PC-3 (cell line): ENCODE measurements at regions not wholly inside any gene's neighbourhood (a gene's known extent, or its start where the extent isn't known, plus 50 kb on each side); places are given as distances from the start of the nearest gene placed in this dataset.

Experiments used
- ATAC-seq: fragments of 200-7000 bp; cut with Tn5 transposase; 2 replicates; pipeline ENCODE4 v1.9.1; 2020; ENCODE audit warnings: mild to moderate bottlenecking, moderate library complexity
- BruUV-seq: library from RNA; stranded (reverse); fragments of 400-500 nt; replicated peaks from 2 replicates; lab custom pipeline; 2021; lab: Mats Ljungman, UMichigan
- CTCF ChIA-PET: fragments of 300-600 bp; sonication (Branson Sonifier 250); formaldehyde crosslinking; loops from one replicate; lab custom pipeline; 2022; ENCODE audit warnings: antibody characterized with exemption; lab: Charles Lee
- POLR2A ChIA-PET: fragments of 300-600 bp; sonication (Branson Sonifier 250); formaldehyde crosslinking; loops from one replicate; lab custom pipeline; 2022; ENCODE audit warnings: antibody characterized with exemption; ENCODE audit not compliant: unreplicated experiment; lab: Charles Lee
- DNase-seq: peaks from one replicate; pipeline ENCODE4 v3.0.0-alpha.2; 2015
- H2AFZ ChIP-seq: fragments of 300-600 bp; sonication (generic); 2 replicates; pipeline ENCODE4 v1.6.0; 2016; ENCODE audit warnings: antibody characterized with exemption, low read length
- H3F3A ChIP-seq: fragments of 300-600 bp; sonication (generic); one replicate; pipeline ENCODE4 v1.6.0; 2017; ENCODE audit warnings: antibody characterized with exemption, low read length, control low read depth, mild to moderate bottlenecking; ENCODE audit not compliant: unreplicated experiment
- H3K27ac ChIP-seq: fragments of 300-600 bp; sonication (generic); 2 replicates; pipeline ENCODE4 v1.5.1; 2016; ENCODE audit warnings: mild to moderate bottlenecking, low read length
- H3K27me3 ChIP-seq: fragments of 300-600 bp; sonication (generic); 2 replicates; pipeline ENCODE4 v1.6.1; 2016; ENCODE audit warnings: low read length, mixed read lengths
- H3K36me3 ChIP-seq: fragments of 300-600 bp; sonication (generic); 2 replicates; pipeline ENCODE4 v1.6.1; 2016; ENCODE audit warnings: low read depth, mixed run types, low read length, mixed read lengths
- H3K4me1 ChIP-seq: fragments of 300-600 bp; sonication (generic); 2 replicates; pipeline ENCODE4 v1.5.1; 2016; ENCODE audit warnings: low read length; ENCODE audit not compliant: insufficient read depth
- H3K4me2 ChIP-seq: fragments of 300-600 bp; sonication (generic); 2 replicates; pipeline ENCODE4 v1.6.0; 2016; ENCODE audit warnings: low read length
- H3K4me3 ChIP-seq: fragments of 300-600 bp; sonication (generic); 2 replicates; pipeline ENCODE4 v1.5.1; 2016; ENCODE audit warnings: mild to moderate bottlenecking, low read length, mixed read lengths
- H3K79me2 ChIP-seq: fragments of 300-600 bp; sonication (generic); 2 replicates; pipeline ENCODE4 v1.6.1; 2017; ENCODE audit warnings: low read length, mixed read lengths
- H3K9ac ChIP-seq: fragments of 300-600 bp; sonication (generic); 2 replicates; pipeline ENCODE4 v1.6.0; 2016; ENCODE audit warnings: mild to moderate bottlenecking, low read length
- H3K9me2 ChIP-seq: fragments of 300-600 bp; sonication (generic); replicated peaks from 2 replicates; pipeline ENCODE4 v1.6.1; 2016; ENCODE audit warnings: mixed run types, low read length, mixed read lengths
- H3K9me3 ChIP-seq: fragments of 300-600 bp; sonication (generic); 2 replicates; pipeline ENCODE4 v1.6.1; 2016; ENCODE audit warnings: low read length, mixed read lengths
- H4K20me1 ChIP-seq: fragments of 300-600 bp; sonication (generic); 2 replicates; pipeline ENCODE4 v1.6.1; 2016; ENCODE audit warnings: low read length, mixed read lengths
- EZH2 ChIP-seq: fragments of 300-600 bp; sonication (generic); IDR thresholded peaks from one replicate; pipeline ENCODE4 v1.6.1; 2017; ENCODE audit warnings: antibody characterized with exemption, mild to moderate bottlenecking, low read length; ENCODE audit not compliant: unreplicated experiment
- EZH2phosphoT487 ChIP-seq: fragments of 300-600 bp; sonication (generic); IDR thresholded peaks from 2 replicates; pipeline ENCODE4 v1.6.1; 2018; ENCODE audit warnings: mild to moderate bottlenecking, antibody characterized with exemption, low read length, borderline replicate concordance
- intact Hi-C: fragments of 100-400 bp; cut with micrococcal nuclease; formaldehyde crosslinking; loops from 2 replicates; pipeline ENCODE4 v1.9.0; 2023
- TF ChIP-seq, protein P1 (sequence below): fragments of 300-600 bp; sonication (generic); conservative IDR thresholded peaks from 2 replicates; pipeline ENCODE4 v1.5.1; 2017; ENCODE audit warnings: antibody characterized with exemption, low read depth, mild to moderate bottlenecking, low read length

- ATAC-seq (no peak), DNase-seq (no peak)
- H3K79me2 ChIP-seq, result no peaks in the 10 kb centered on the region
- no peaks in the 10 kb centered on the region for H3K9me2 ChIP-seq
- no peaks in the 10 kb centered on the region for H4K20me1 ChIP-seq
- no peak overlapping the region for H3K9ac ChIP-seq
- H2AFZ ChIP-seq, result no peak overlapping the region
- BruUV-seq, result no TSS peak
- H3K27me3 ChIP-seq, result no peaks in the 10 kb centered on the region
- intact Hi-C loops, result no loop called here
- no peak overlapping the region for H3K4me3 ChIP-seq
- no peaks in the 10 kb centered on the region for H3K9me3 ChIP-seq
- H3F3A ChIP-seq, result no peaks in the 10 kb centered on the region
- ChIA-PET CTCF (no interaction called here), POLR2A (no interaction called here)
- TF ChIP-seq, protein P1, sequence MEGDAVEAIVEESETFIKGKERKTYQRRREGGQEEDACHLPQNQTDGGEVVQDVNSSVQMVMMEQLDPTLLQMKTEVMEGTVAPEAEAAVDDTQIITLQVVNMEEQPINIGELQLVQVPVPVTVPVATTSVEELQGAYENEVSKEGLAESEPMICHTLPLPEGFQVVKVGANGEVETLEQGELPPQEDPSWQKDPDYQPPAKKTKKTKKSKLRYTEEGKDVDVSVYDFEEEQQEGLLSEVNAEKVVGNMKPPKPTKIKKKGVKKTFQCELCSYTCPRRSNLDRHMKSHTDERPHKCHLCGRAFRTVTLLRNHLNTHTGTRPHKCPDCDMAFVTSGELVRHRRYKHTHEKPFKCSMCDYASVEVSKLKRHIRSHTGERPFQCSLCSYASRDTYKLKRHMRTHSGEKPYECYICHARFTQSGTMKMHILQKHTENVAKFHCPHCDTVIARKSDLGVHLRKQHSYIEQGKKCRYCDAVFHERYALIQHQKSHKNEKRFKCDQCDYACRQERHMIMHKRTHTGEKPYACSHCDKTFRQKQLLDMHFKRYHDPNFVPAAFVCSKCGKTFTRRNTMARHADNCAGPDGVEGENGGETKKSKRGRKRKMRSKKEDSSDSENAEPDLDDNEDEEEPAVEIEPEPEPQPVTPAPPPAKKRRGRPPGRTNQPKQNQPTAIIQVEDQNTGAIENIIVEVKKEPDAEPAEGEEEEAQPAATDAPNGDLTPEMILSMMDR, result no peak
- TF ChIP-seq EZH2 (no peak), EZH2phosphoT487 (no peak)
- H3K27ac ChIP-seq, result no peak overlapping the region
- no peaks in the 10 kb centered on the region for H3K4me1 ChIP-seq
- H3K4me2 ChIP-seq, result no peak overlapping the region
- no peaks in the 10 kb centered on the region for H3K36me3 ChIP-seq
Measured at GRCh38 chr1:94669198-94669597, 127.6 kb upstream of the F3 start.

DNA sequence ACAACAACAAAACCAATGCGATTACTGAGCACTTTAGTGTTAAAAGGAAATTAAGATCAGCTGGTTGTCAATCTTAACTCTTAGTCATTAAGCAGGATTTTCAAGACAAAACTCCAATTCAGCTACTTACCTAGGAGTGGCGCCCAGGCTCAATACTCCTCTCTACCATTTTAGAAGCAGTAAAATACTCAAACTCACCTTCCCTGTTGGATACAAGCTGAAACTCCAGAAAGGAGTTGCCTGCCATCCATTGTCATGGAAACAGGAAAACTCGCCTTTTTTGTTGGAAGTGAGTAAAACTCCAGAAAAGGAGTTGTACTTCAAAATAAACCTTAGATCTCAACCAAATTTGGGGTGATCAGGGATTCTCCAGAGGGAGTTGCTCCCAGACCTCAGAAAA lies 127.0 kb upstream of the F3 start:
- ATAC-seq (no peak), DNase-seq (no peak)
- Histone ChIP-seq H3K4me1 (no peaks in the 10 kb centered on the region), H4K20me1 (no peaks in the 10 kb centered on the region), H3K4me2 (no peak overlapping the region), H3K79me2 (no peaks in the 10 kb centered on the region), H2AFZ (no peak overlapping the region), H3K9me3 (no peaks in the 10 kb centered on the region), H3K9me2 (no peaks in the 10 kb centered on the region), H3K4me3 (no peak overlapping the region), H3K9ac (no peak overlapping the region), H3K27ac (no peak overlapping the region), H3K36me3 (no peaks in the 10 kb centered on the region), H3K27me3 (no peaks in the 10 kb centered on the region), H3F3A (no peaks in the 10 kb centered on the region)
- no TSS peak for BruUV-seq
- intact Hi-C loops, result no loop called here
- ChIA-PET CTCF (no interaction called here), POLR2A (no interaction called here)
- TF ChIP-seq, protein P1, result no peak
- TF ChIP-seq EZH2, result no peak
- no peak for TF ChIP-seq EZH2phosphoT487

DNA sequence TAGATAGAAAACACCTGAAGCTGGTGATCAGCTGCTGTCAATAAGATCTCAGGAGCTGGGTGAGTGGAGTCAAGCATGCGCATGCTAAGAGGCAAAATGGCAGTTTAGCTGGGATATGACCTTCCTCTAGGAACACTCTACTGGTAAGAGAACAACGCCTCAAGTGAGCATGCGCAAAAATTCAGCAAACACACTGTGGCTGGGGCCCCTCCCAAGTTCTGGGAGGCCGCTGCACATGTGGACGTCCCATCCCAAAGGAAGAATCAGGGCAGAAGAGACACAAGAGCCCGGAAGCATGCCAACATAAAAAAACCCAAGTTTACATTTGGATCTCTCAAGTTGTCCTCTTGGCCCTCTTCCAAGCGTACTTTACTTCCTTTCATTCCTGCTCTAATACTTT lies 126.3 kb upstream of the F3 start:
- no peaks in the 10 kb centered on the region for H3K9me2 ChIP-seq
- TF ChIP-seq EZH2phosphoT487 (no peak), EZH2 (no peak)
- TF ChIP-seq, protein P1, result no peak
- H3K27me3 ChIP-seq, result no peaks in the 10 kb centered on the region
- H2AFZ ChIP-seq, result no peak overlapping the region
- H3K4me2 ChIP-seq, result no peak overlapping the region
- no peaks in the 10 kb centered on the region for H3F3A ChIP-seq
- ChIA-PET POLR2A (no interaction called here), CTCF (no interaction called here)
- H3K4me1 ChIP-seq, result no peaks in the 10 kb centered on the region
- DNase-seq (no peak), ATAC-seq (no peak)
- no peaks in the 10 kb centered on the region for H4K20me1 ChIP-seq
- H3K9ac ChIP-seq, result no peak overlapping the region
- no peak overlapping the region for H3K4me3 ChIP-seq
- no TSS peak for BruUV-seq
- H3K36me3 ChIP-seq, result no peaks in the 10 kb centered on the region
- no peak overlapping the region for H3K27ac ChIP-seq
- H3K79me2 ChIP-seq, result no peaks in the 10 kb centered on the region
- no peaks in the 10 kb centered on the region for H3K9me3 ChIP-seq
- intact Hi-C loops, result no loop called here
